Activated T-cell treated with anti-CD3 and anti-CD28 coated beads for 48 hours (primary cell): ENCODE measurements at regions not wholly inside any gene's neighbourhood (a gene's known extent, or its start where the extent isn't known, plus 50 kb on each side); places are given as distances from the start of the nearest gene placed in this dataset.

Experiments
- DNase-seq: peaks from one replicate; pipeline ENCODE4 v3.0.0-alpha.2; 2020; ENCODE audit warnings: low read depth

- no peak for DNase-seq
Observed at GRCh38 chr12:128164533-128164932, 102.4 kb upstream of the TMEM132C start.

- no peak for DNase-seq
Observed at GRCh38 chr12:128165387-128165786, 101.6 kb upstream of the TMEM132C start.

GRCh38 chr12:128168273-128168672 is 98.7 kb upstream of the TMEM132C start:
- no peak for DNase-seq

GRCh38 chr12:128170181-128170580 is 96.8 kb upstream of the TMEM132C start:
- DNase-seq: no peak

- no peak for DNase-seq
Observed at GRCh38 chr12:128178565-128178964, 88.4 kb upstream of the TMEM132C start.

- DNase-seq: no peak
Observed at GRCh38 chr12:128178966-128179365, 88.0 kb upstream of the TMEM132C start.

GRCh38 chr12:128180166-128180565 is 86.8 kb upstream of the TMEM132C start:
- DNase-seq: no peak

DNA sequence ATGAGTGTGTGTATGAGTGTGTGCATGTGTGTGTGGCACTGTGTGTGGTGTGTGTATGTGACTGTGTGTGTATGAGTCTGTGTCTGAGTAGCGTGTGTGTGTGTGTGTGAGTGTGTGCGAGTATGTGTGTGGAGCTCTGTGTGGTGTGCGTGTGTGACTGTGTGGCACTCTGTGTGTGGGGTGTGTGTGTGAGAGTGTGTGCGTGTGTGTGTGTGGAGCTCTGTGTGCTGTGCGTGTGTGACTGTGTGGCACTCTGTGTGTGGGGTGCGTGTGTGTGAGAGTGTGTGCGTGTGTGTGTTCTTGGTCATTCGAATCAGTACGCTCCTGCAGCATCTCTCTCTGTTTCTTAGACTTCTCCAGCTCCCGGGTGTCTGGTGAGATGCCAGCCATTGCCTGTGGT is 76.9 kb upstream of the TMEM132C start:
- DNase-seq: no peak

- no peak for DNase-seq
Observed at GRCh38 chr12:128190614-128191013, 76.4 kb upstream of the TMEM132C start.

DNA sequence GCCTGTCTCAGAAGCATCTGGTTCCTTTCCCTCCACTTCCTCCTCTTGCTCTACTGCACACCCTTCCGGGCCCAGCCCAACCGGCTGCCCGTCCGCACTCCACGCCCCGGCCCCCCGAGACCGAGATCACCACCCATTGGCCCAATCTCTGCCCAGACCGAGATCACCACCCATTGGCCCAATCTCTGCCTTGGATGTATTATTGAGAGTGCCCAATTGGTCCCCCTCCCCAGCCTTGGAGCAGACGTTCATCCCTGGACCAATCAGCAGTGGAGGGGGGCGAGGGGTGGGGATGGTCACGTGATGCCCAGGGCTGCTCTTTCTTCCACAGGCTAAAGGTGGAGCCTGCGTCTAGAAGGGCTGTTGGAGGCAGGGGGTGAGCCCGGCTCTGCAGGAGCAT is 75.6 kb upstream of the TMEM132C start:
- no peak for DNase-seq

DNA sequence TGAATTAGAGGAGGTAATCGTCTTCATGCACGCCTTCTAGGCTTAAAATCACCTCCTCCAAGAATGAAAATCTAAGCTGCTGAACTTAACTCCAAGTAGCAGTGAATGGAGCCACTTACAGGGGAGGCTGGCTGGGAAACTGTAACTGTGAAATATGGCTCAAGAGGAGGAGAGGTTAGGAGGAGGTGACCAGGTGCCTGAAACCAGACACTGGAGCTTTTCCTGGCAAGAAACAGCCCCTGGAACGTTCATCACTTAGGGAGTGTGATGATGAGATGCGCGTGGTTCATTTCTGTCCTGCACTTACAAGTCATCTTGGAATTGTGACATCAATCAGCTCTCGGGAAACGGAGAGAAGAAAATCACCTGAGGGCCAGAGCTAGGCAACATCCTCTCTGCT is 62.3 kb upstream of the TMEM132C start:
- no peak for DNase-seq

DNA sequence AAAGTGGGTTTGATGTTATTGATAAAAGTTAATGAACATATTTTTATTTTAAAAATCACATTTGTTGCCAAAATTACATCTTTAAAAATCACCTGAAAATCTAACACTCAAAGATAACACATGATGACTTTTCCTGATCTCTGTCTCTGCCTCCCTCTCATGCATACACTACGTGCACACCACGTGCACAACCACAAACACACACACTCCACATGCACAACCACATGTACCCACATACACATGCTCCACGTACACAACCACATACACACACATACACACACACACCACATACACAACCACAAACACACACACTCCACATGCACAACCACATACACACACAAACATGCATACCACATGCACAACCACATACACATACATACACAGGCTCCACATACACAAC is 61.8 kb upstream of the TMEM132C start:
- DNase-seq: no peak

- no peak for DNase-seq
Observed at GRCh38 chr12:128205758-128206157, 61.2 kb upstream of the TMEM132C start.
